GM21528 (cell line): ENCODE measurements at regions not wholly inside any gene's neighbourhood (a gene's known extent, or its start where the extent isn't known, plus 50 kb on each side); places are given as distances from the start of the nearest gene placed in this dataset.
"Not testable (repeated sequence)": the region's sequence is repeated elsewhere in the genome, so short reads cannot be mapped to it uniquely, and the experiment has no call there.

Source experiments
- ATAC-seq: cut with Tn5 transposase; IDR thresholded peaks from one replicate; pipeline ENCODE4 v1.9.1; 2021; ENCODE audit warnings: mild to moderate bottlenecking, moderate library complexity; ENCODE audit not compliant: unreplicated experiment, low FRiP score

- no peak for ATAC-seq
Measured at GRCh38 chr9:90061187-90061586, 456.4 kb downstream of the GADD45G start.

GRCh38 chr9:90062982-90063381, 458.2 kb downstream of the GADD45G start:
- ATAC-seq, result no peak

GRCh38 chr9:90064248-90064647, 459.4 kb downstream of the GADD45G start:
- ATAC-seq, result no peak

- no peak for ATAC-seq
Measured at GRCh38 chr9:90064971-90065370, 460.2 kb downstream of the GADD45G start.

GRCh38 chr9:90065851-90066250, 461.0 kb downstream of the GADD45G start:
- ATAC-seq, result no peak

- no peak for ATAC-seq
Measured at GRCh38 chr9:90069085-90069484, 464.3 kb downstream of the GADD45G start.

- ATAC-seq, result no peak
Measured at GRCh38 chr9:90070056-90070455, 465.2 kb downstream of the GADD45G start.

- no peak for ATAC-seq
Measured at GRCh38 chr9:90070469-90070868, 465.7 kb downstream of the GADD45G start.

GRCh38 chr9:90070931-90071660, 466.3 kb downstream of the GADD45G start:
- no peak for ATAC-seq

GRCh38 chr9:90073186-90073945, 468.6 kb downstream of the GADD45G start:
- no peak for ATAC-seq

- ATAC-seq, result no peak
Measured at GRCh38 chr9:90074316-90074962, 469.6 kb downstream of the GADD45G start.

- not testable (repeated sequence) for ATAC-seq
Measured at GRCh38 chr9:90077598-90077997, 472.8 kb downstream of the GADD45G start.

- no peak for ATAC-seq
Measured at GRCh38 chr9:90078988-90079421, 474.2 kb downstream of the GADD45G start.

- no peak for ATAC-seq
Measured at GRCh38 chr9:90085633-90086032, 480.8 kb downstream of the GADD45G start.

- no peak for ATAC-seq
Measured at GRCh38 chr9:90086101-90086511, 481.3 kb downstream of the GADD45G start.

GRCh38 chr9:90088434-90088833, 483.6 kb downstream of the GADD45G start:
- no peak for ATAC-seq

- ATAC-seq, result no peak
Measured at GRCh38 chr9:90088856-90089255, 484.0 kb downstream of the GADD45G start.

- ATAC-seq, result no peak
Measured at GRCh38 chr9:90090997-90091396, 486.2 kb downstream of the GADD45G start.

- ATAC-seq, result no peak
Measured at GRCh38 chr9:90092508-90092907, 487.7 kb downstream of the GADD45G start.

- no peak for ATAC-seq
Measured at GRCh38 chr9:90095682-90096081, 490.9 kb downstream of the GADD45G start.

- ATAC-seq, result no peak
Measured at GRCh38 chr9:90097237-90097636, 492.4 kb downstream of the GADD45G start.
